Endothelial cell of umbilical vein (primary cell): ENCODE measurements at regions not wholly inside any gene's neighbourhood (a gene's known extent, or its start where the extent isn't known, plus 50 kb on each side); places are given as distances from the start of the nearest gene placed in this dataset.
A peak's percentile ranks its signal among the peaks of the same experiment; 100 is the strongest.

Source experiments
- BruUV-seq: library from RNA; stranded (reverse); fragments of 400-500 nt; replicated peaks from 2 replicates; lab custom pipeline; 2021; lab: Mats Ljungman, UMichigan
- CTCF ChIA-PET: fragments of 300-600, 350-600 bp; sonication (Branson Sonifier 250); formaldehyde crosslinking; loops from one replicate; lab custom pipeline; 2021; ENCODE audit warnings: antibody characterized with exemption, inconsistent platforms; lab: Charles Lee
- POLR2A ChIA-PET: fragments of 300-600, 350-600 bp; sonication (Branson Sonifier 250); formaldehyde crosslinking; loops from one replicate; lab custom pipeline; 2021; ENCODE audit warnings: antibody characterized with exemption, inconsistent platforms; lab: Charles Lee
- DNase-seq: peaks from one replicate; pipeline ENCODE4 v3.0.0-alpha.2; 2011; ENCODE audit warnings: low read depth, low spot score
- FAIRE-seq: peaks from 2 replicates; lab custom pipeline; 2011; peaks lifted over from hg19 to GRCh38; lab: Jason Lieb, UNC
- H2AFZ ChIP-seq: 2 replicates; pipeline ENCODE4 v1.6.0; 2012; ENCODE audit warnings: low read depth, low read length, control low read depth, inconsistent platforms
- H3K27ac ChIP-seq: 2 replicates; pipeline ENCODE4 v1.5.1; 2011; ENCODE audit warnings: low read depth, mild to moderate bottlenecking, control low read depth, low read length, moderate library complexity; ENCODE audit not compliant: insufficient read depth
- H3K27me3 ChIP-seq, 2 experiments: 2 replicates each; pipeline versions ENCODE4 v1.6.0 to v1.6.1; 2011; ENCODE audit warnings: low read length in 2 of 2, mixed read lengths in 1 of 2; ENCODE audit not compliant: control insufficient read depth in 2 of 2, insufficient read depth in 2 of 2
- H3K36me3 ChIP-seq, 2 experiments: 2 replicates in 1 of 2; 3 replicates in 1 of 2; pipeline ENCODE4 v1.5.1; 2011; ENCODE audit warnings: low read length in 2 of 2, mild to moderate bottlenecking in 1 of 2, moderate library complexity in 1 of 2; ENCODE audit not compliant: control insufficient read depth in 2 of 2, insufficient read depth in 2 of 2; ENCODE audit errors: extremely low read depth in 1 of 2
- H3K4me1 ChIP-seq: 3 replicates; pipeline ENCODE4 v1.5.1; 2011; ENCODE audit warnings: mild to moderate bottlenecking, low read length; ENCODE audit not compliant: control insufficient read depth, insufficient read depth; ENCODE audit errors: extremely low read depth
- H3K4me2 ChIP-seq: 2 replicates; pipeline ENCODE4 v1.6.1; 2011; ENCODE audit warnings: low read length, control low read depth, mixed read lengths; ENCODE audit not compliant: insufficient read depth
- H3K4me3 ChIP-seq, 3 experiments: fragments of 200-600 bp in 1 of 3; sonication (generic), shearing (Covaris generic) in 1 of 3; replicated peaks in 1 of 3; 2 replicates each; pipeline ENCODE4 v1.5.1; 2011 to 2016; ENCODE audit warnings: control low read depth in 3 of 3, low read length in 3 of 3, mild to moderate bottlenecking in 2 of 3, inconsistent platforms in 1 of 3, low read depth in 1 of 3, moderate library complexity in 1 of 3; ENCODE audit not compliant: insufficient read depth in 1 of 3
- H3K79me2 ChIP-seq: 2 replicates; pipeline ENCODE4 v1.6.0; 2012; ENCODE audit warnings: low read length, inconsistent platforms; ENCODE audit not compliant: control insufficient read depth, insufficient read depth
- H3K9ac ChIP-seq: replicated peaks from 2 replicates; pipeline ENCODE3; 2011; ENCODE audit warnings: low read length, control low read depth; ENCODE audit not compliant: insufficient read depth; ENCODE audit errors: extremely low read depth
- H3K9me1 ChIP-seq: replicated peaks from 3 replicates; pipeline ENCODE4 v1.6.0; 2011; ENCODE audit warnings: mild to moderate bottlenecking, low read length; ENCODE audit not compliant: control insufficient read depth, insufficient read depth; ENCODE audit errors: extremely low read depth
- H3K9me3 ChIP-seq: replicated peaks from 2 replicates; pipeline ENCODE4 v1.5.1; 2012; ENCODE audit warnings: low read length, inconsistent platforms; ENCODE audit not compliant: control insufficient read depth, insufficient read depth
- H4K20me1 ChIP-seq: replicated peaks from 2 replicates; pipeline ENCODE3; 2011; ENCODE audit warnings: mild to moderate bottlenecking, low read length; ENCODE audit not compliant: control insufficient read depth, insufficient read depth; ENCODE audit errors: extremely low read depth
- EZH2 ChIP-seq: IDR thresholded peaks from 2 replicates; pipeline ENCODE4 v1.6.1; 2012; ENCODE audit warnings: borderline replicate concordance, low read depth, mild to moderate bottlenecking, moderate library complexity, low read length, inconsistent platforms; ENCODE audit not compliant: severe bottlenecking
- FOS ChIP-seq: IDR thresholded peaks from 2 replicates; pipeline ENCODE4 v1.6.1; 2011; ENCODE audit warnings: mild to moderate bottlenecking, low read length, moderate library complexity, borderline replicate concordance; ENCODE audit not compliant: insufficient read depth
- GATA2 ChIP-seq: IDR thresholded peaks from 2 replicates; pipeline ENCODE4 v1.7.0; 2011; ENCODE audit warnings: low read depth, mild to moderate bottlenecking, moderate library complexity, mixed read lengths, low read length; ENCODE audit not compliant: insufficient read length, insufficient read depth
- MYC ChIP-seq: IDR thresholded peaks from one replicate; pipeline ENCODE4 v1.6.1; 2011; ENCODE audit warnings: mild to moderate bottlenecking, low read depth, low read length
- POLR2A ChIP-seq: IDR thresholded peaks from 2 replicates; pipeline ENCODE4 v1.6.1; 2012; ENCODE audit warnings: low read depth, mild to moderate bottlenecking, control low read depth, low read length
- dilution Hi-C: fragments of 300-500 bp; cut with MboI; formaldehyde crosslinking; loops from one replicate; pipeline ENCODE4 v1.15.0; 2019; ENCODE audit warnings: low sequenced_read_pairs; ENCODE audit not compliant: extremely low pct_ligation_motif_present
- intact Hi-C: fragments of 100-400 bp; cut with micrococcal nuclease; formaldehyde crosslinking; loops from one replicate; pipeline ENCODE4 v1.10.0; 2022
- TF ChIP-seq, protein P1 (sequence below): IDR thresholded peaks from 2 replicates; pipeline ENCODE4 v1.6.1; 2011; ENCODE audit not compliant: insufficient read depth, insufficient read length
- TF ChIP-seq, protein P2 (sequence below), 2 donors: IDR thresholded peaks; 1 replicate in 1 of 2; 2 replicates in 1 of 2; pipeline ENCODE4 v1.5.1; 2011; ENCODE audit warnings: low read length in 2 of 2, mild to moderate bottlenecking in 2 of 2, moderate library complexity in 2 of 2, control low read depth in 1 of 2, inconsistent platforms in 1 of 2, low read depth in 1 of 2; ENCODE audit not compliant: insufficient read depth in 1 of 2; ENCODE audit errors: extremely low read depth in 1 of 2

DNA sequence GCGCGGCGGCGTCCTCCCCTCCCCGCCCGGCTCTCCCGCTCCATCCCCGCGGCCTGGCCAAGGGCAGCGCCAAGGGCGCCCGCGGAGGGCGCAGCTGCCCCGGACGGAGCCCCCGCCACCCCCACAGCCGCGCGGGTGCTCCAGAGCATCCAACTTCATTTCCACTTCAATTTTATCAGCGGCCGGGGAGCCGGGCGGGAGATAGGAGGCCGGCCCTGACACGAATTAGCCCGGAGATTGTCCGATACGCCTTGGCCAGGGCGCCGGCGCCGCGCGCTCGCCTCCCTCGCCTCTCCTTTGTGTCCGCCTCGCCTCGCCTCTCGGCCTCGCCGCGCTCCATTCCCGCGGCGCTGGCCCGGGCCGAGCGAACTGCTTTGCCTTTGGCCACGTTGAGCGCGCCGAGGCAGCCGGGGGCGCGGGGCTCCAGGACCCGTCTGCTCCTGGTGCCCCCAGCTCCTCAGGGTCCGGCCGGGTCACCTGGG, 129.1 kb upstream of the LHX1 start:
- peaks cover 49 to 51% of the 10 kb centered on the region in 2 experiments for H3K27me3 ChIP-seq
- no peak overlapping the region for H3K27ac ChIP-seq
- BruUV-seq, result no TSS peak
- no peak overlapping the region for H3K9ac ChIP-seq
- DNase-seq (no peak), FAIRE-seq (no peak)
- H3K9me3 ChIP-seq, result no peaks in the 10 kb centered on the region
- no peaks in the 10 kb centered on the region for H3K36me3 ChIP-seq
- dilution Hi-C loops, result no loop called here
- H2AFZ ChIP-seq, result peak overlapping the region; percentile 4
- intact Hi-C loops, result no loop called here
- H3K4me2 ChIP-seq, result no peak overlapping the region
- H3K9me1 ChIP-seq, result no peaks in the 10 kb centered on the region
- no peaks in the 10 kb centered on the region for H3K79me2 ChIP-seq
- POLR2A ChIA-PET, result no interaction called here
- H4K20me1 ChIP-seq, result no peaks in the 10 kb centered on the region
- CTCF ChIA-PET, result no interaction called here
- TF ChIP-seq, protein P1, sequence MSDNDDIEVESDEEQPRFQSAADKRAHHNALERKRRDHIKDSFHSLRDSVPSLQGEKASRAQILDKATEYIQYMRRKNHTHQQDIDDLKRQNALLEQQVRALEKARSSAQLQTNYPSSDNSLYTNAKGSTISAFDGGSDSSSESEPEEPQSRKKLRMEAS, result no peak
- TF ChIP-seq, protein P2, sequence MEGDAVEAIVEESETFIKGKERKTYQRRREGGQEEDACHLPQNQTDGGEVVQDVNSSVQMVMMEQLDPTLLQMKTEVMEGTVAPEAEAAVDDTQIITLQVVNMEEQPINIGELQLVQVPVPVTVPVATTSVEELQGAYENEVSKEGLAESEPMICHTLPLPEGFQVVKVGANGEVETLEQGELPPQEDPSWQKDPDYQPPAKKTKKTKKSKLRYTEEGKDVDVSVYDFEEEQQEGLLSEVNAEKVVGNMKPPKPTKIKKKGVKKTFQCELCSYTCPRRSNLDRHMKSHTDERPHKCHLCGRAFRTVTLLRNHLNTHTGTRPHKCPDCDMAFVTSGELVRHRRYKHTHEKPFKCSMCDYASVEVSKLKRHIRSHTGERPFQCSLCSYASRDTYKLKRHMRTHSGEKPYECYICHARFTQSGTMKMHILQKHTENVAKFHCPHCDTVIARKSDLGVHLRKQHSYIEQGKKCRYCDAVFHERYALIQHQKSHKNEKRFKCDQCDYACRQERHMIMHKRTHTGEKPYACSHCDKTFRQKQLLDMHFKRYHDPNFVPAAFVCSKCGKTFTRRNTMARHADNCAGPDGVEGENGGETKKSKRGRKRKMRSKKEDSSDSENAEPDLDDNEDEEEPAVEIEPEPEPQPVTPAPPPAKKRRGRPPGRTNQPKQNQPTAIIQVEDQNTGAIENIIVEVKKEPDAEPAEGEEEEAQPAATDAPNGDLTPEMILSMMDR (IDR thresholded peaks at IDR 0.05; ENCODE audit: extremely low read depth in 1 of 2, insufficient read depth in 1 of 2, low read depth in 1 of 2, low read length in 2 of 2), result no peak
- TF ChIP-seq POLR2A, result no peak
- no peak for TF ChIP-seq FOS
- TF ChIP-seq GATA2, result no peak
- TF ChIP-seq EZH2, result peak; percentile 68
- no peak for TF ChIP-seq MYC
- no peak overlapping the region for H3K4me3 ChIP-seq
- peaks cover 8% of the 10 kb centered on the region for H3K4me1 ChIP-seq
